ENCODE measurements at regions not wholly inside any gene's neighbourhood (a gene's known extent, or its start where the extent isn't known, plus 50 kb on each side); places are given as distances from the start of the nearest gene placed in this dataset.

DNA sequence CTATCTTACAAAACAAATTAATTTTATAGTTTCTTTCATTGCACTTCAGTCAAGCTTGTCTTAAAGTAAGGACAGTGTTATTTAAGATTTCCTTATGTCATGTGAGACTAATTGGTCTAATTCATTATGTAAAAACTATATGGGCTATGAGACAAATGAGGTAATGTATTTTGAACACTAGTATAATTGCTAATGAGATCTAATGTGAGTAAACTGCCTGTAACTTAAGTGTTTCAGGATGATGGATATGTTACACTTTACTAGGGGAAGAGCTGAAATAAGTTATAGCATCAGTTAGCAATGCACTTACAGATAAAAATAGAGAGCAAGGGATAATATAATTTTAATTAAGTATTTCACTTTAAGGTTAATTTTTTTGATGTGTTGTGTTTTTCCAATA is 386.3 kb upstream of the MAP3K7 start:
- TF ChIP-seq EP300 (conservative IDR thresholded peaks at IDR 0.05; ENCODE audit: poor library complexity, severe bottlenecking) = no peak
- TF ChIP-seq SMC3 (conservative IDR thresholded peaks at IDR 0.05; ENCODE audit: poor library complexity) = no peak
- no peak for TF ChIP-seq POLR2AphosphoS5 (IDR thresholded peaks at IDR 0.05)
- TF ChIP-seq EZH2 (IDR thresholded peaks at IDR 0.05; ENCODE audit: borderline replicate concordance, insufficient read depth, low read length, poor library complexity, severe bottlenecking) = no peak
- no peak for TF ChIP-seq MXI1 (conservative IDR thresholded peaks at IDR 0.05; ENCODE audit: poor library complexity, severe bottlenecking)
- no peak for TF ChIP-seq TAF1 (IDR thresholded peaks at IDR 0.05; ENCODE audit: low read depth)
- TF ChIP-seq RAD21 (conservative IDR thresholded peaks at IDR 0.05) = no peak
- TF ChIP-seq, protein P1, sequence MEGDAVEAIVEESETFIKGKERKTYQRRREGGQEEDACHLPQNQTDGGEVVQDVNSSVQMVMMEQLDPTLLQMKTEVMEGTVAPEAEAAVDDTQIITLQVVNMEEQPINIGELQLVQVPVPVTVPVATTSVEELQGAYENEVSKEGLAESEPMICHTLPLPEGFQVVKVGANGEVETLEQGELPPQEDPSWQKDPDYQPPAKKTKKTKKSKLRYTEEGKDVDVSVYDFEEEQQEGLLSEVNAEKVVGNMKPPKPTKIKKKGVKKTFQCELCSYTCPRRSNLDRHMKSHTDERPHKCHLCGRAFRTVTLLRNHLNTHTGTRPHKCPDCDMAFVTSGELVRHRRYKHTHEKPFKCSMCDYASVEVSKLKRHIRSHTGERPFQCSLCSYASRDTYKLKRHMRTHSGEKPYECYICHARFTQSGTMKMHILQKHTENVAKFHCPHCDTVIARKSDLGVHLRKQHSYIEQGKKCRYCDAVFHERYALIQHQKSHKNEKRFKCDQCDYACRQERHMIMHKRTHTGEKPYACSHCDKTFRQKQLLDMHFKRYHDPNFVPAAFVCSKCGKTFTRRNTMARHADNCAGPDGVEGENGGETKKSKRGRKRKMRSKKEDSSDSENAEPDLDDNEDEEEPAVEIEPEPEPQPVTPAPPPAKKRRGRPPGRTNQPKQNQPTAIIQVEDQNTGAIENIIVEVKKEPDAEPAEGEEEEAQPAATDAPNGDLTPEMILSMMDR (IDR thresholded peaks at IDR 0.05; ENCODE audit: poor library complexity, severe bottlenecking) = no peak
- TF ChIP-seq, protein P2, sequence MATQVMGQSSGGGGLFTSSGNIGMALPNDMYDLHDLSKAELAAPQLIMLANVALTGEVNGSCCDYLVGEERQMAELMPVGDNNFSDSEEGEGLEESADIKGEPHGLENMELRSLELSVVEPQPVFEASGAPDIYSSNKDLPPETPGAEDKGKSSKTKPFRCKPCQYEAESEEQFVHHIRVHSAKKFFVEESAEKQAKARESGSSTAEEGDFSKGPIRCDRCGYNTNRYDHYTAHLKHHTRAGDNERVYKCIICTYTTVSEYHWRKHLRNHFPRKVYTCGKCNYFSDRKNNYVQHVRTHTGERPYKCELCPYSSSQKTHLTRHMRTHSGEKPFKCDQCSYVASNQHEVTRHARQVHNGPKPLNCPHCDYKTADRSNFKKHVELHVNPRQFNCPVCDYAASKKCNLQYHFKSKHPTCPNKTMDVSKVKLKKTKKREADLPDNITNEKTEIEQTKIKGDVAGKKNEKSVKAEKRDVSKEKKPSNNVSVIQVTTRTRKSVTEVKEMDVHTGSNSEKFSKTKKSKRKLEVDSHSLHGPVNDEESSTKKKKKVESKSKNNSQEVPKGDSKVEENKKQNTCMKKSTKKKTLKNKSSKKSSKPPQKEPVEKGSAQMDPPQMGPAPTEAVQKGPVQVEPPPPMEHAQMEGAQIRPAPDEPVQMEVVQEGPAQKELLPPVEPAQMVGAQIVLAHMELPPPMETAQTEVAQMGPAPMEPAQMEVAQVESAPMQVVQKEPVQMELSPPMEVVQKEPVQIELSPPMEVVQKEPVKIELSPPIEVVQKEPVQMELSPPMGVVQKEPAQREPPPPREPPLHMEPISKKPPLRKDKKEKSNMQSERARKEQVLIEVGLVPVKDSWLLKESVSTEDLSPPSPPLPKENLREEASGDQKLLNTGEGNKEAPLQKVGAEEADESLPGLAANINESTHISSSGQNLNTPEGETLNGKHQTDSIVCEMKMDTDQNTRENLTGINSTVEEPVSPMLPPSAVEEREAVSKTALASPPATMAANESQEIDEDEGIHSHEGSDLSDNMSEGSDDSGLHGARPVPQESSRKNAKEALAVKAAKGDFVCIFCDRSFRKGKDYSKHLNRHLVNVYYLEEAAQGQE (IDR thresholded peaks at IDR 0.05; ENCODE audit: borderline replicate concordance) = no peak
- no peak overlapping the region for H3K4me3 ChIP-seq (ENCODE audit: low read length)
- no peak overlapping the region for H3K27ac ChIP-seq (ENCODE audit: low read length)
- no peak overlapping the region for H2AFZ ChIP-seq (ENCODE audit: low read depth, low read length)
- no peaks in the 10 kb centered on the region for H3K9me2 ChIP-seq (ENCODE audit: insufficient read depth, low read length)
- H3F3A ChIP-seq (ENCODE audit: insufficient read depth, low read length, poor library complexity, severe bottlenecking) = no peaks in the 10 kb centered on the region
- H4K20me1 ChIP-seq (ENCODE audit: insufficient read depth) = no peaks in the 10 kb centered on the region
- no peaks in the 10 kb centered on the region for H3K79me2 ChIP-seq (replicated peaks; ENCODE audit: insufficient read depth, low read length)
- H3K36me3 ChIP-seq (ENCODE audit: insufficient read depth, low read length) = no peaks in the 10 kb centered on the region
- H3K27me3 ChIP-seq (ENCODE audit: insufficient read depth, low read depth, low read length) = no peaks in the 10 kb centered on the region
- H3K9ac ChIP-seq (ENCODE audit: low read length) = no peak overlapping the region
- no peaks in the 10 kb centered on the region for H3K9me3 ChIP-seq (ENCODE audit: low read length)
- H3K4me2 ChIP-seq (ENCODE audit: low read length) = no peak overlapping the region

DNA sequence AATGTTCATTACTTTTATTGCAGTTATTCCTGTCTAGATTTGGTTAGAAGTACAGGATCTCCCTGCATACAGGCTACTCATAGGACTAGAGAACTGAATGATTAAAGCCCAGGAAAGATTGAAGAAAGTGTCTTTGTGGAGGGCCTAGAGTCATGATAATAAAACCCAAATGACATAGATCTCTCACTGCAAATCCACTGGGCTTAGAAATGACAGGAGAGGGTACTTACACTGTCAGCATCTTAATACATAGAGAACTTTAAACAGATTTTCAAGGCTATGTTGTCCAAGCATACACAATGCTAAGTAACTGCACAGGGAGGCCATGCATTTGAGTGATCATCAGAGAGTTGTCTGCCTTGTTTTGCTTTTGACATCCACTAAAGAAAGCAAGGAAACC is 383.8 kb upstream of the MAP3K7 start:
- H3K4me2 ChIP-seq (ENCODE audit: low read length) = no peak overlapping the region
- H3K9me2 ChIP-seq (ENCODE audit: insufficient read depth, low read length) = no peaks in the 10 kb centered on the region
- no peak overlapping the region for H3K9ac ChIP-seq (ENCODE audit: low read length)
- H3K27ac ChIP-seq (ENCODE audit: low read length) = no peak overlapping the region
- H3K27me3 ChIP-seq (ENCODE audit: insufficient read depth, low read depth, low read length) = no peaks in the 10 kb centered on the region
- H3K36me3 ChIP-seq (ENCODE audit: insufficient read depth, low read length) = no peaks in the 10 kb centered on the region
- H3F3A ChIP-seq (ENCODE audit: insufficient read depth, low read length, poor library complexity, severe bottlenecking) = no peaks in the 10 kb centered on the region
- peaks cover 3% of the 10 kb centered on the region for H3K9me3 ChIP-seq (ENCODE audit: low read length)
- no peak for TF ChIP-seq MXI1 (conservative IDR thresholded peaks at IDR 0.05; ENCODE audit: poor library complexity, severe bottlenecking)
- peak; percentile 69 for TF ChIP-seq EP300 (conservative IDR thresholded peaks at IDR 0.05; ENCODE audit: poor library complexity, severe bottlenecking)
- H4K20me1 ChIP-seq (ENCODE audit: insufficient read depth) = no peaks in the 10 kb centered on the region
- no peaks in the 10 kb centered on the region for H3K79me2 ChIP-seq (replicated peaks; ENCODE audit: insufficient read depth, low read length)
- no peak overlapping the region for H3K4me3 ChIP-seq (ENCODE audit: low read length)
- H2AFZ ChIP-seq (ENCODE audit: low read depth, low read length) = no peak overlapping the region

GRCh38 chr6:90967471-90967870 is 380.6 kb upstream of the MAP3K7 start:
- TF ChIP-seq EZH2 (IDR thresholded peaks at IDR 0.05; ENCODE audit: borderline replicate concordance, insufficient read depth, low read length, poor library complexity, severe bottlenecking) (no peak), POLR2AphosphoS5 (IDR thresholded peaks at IDR 0.05) (no peak), TAF1 (IDR thresholded peaks at IDR 0.05; ENCODE audit: low read depth) (no peak), MXI1 (conservative IDR thresholded peaks at IDR 0.05; ENCODE audit: poor library complexity, severe bottlenecking) (no peak), EP300 (conservative IDR thresholded peaks at IDR 0.05; ENCODE audit: poor library complexity, severe bottlenecking) (no peak), SMC3 (conservative IDR thresholded peaks at IDR 0.05; ENCODE audit: poor library complexity) (no peak)
- H3K9ac ChIP-seq (ENCODE audit: low read length) = no peak overlapping the region
- no peaks in the 10 kb centered on the region for H3K9me2 ChIP-seq (ENCODE audit: insufficient read depth, low read length)
- no peaks in the 10 kb centered on the region for H3K27me3 ChIP-seq (ENCODE audit: insufficient read depth, low read depth, low read length)
- no peak overlapping the region for H3K4me2 ChIP-seq (ENCODE audit: low read length)
- H3K27ac ChIP-seq (ENCODE audit: low read length) = no peak overlapping the region
- H4K20me1 ChIP-seq (ENCODE audit: insufficient read depth) = no peaks in the 10 kb centered on the region
- H3K9me3 ChIP-seq (ENCODE audit: low read length) = peaks cover 3% of the 10 kb centered on the region
- H3K79me2 ChIP-seq (replicated peaks; ENCODE audit: insufficient read depth, low read length) = no peaks in the 10 kb centered on the region
- no peak overlapping the region for H2AFZ ChIP-seq (ENCODE audit: low read depth, low read length)
- no peak overlapping the region for H3K4me3 ChIP-seq (ENCODE audit: low read length)
- no peaks in the 10 kb centered on the region for H3K36me3 ChIP-seq (ENCODE audit: insufficient read depth, low read length)
- H3F3A ChIP-seq (ENCODE audit: insufficient read depth, low read length, poor library complexity, severe bottlenecking) = no peaks in the 10 kb centered on the region
